ENCODE measurements at regions not wholly inside any gene's neighbourhood (a gene's known extent, or its start where the extent isn't known, plus 50 kb on each side); places are given as distances from the start of the nearest gene placed in this dataset.
A peak's percentile ranks its signal among the peaks of the same experiment; 100 is the strongest.
"Not testable (repeated sequence)": the region's sequence is repeated elsewhere in the genome, so short reads cannot be mapped to it uniquely, and the experiment has no call there.

- no peak overlapping the region for H3K27ac ChIP-seq
- no peak overlapping the region for H3K4me2 ChIP-seq (ENCODE audit: low read length)
- no peak overlapping the region for H3K4me3 ChIP-seq (ENCODE audit: low read depth, low read length)
- no peaks in the 10 kb centered on the region for H3K27me3 ChIP-seq (ENCODE audit: control insufficient read depth, insufficient read depth, low read length)
- no peaks in the 10 kb centered on the region for H3K9me3 ChIP-seq (ENCODE audit: control insufficient read depth, low read length)
- TF ChIP-seq CTCF (IDR thresholded peaks at IDR 0.05) = no peak
- no peak overlapping the region for H2AFZ ChIP-seq
- H3K36me3 ChIP-seq (ENCODE audit: control insufficient read depth, insufficient read depth, low read length) = no peaks in the 10 kb centered on the region
- H3K9ac ChIP-seq = no peak overlapping the region
- H3K4me1 ChIP-seq = no peaks in the 10 kb centered on the region
- H3K79me2 ChIP-seq = no peaks in the 10 kb centered on the region
These were observed 104.5 kb upstream of the PCLO start for GRCh38 chr7:83267141-83267631.

- H3K27me3 ChIP-seq (ENCODE audit: control insufficient read depth, insufficient read depth, low read length); H3K27ac ChIP-seq; H3K4me2 ChIP-seq (ENCODE audit: low read length); H3K9ac ChIP-seq; H3K36me3 ChIP-seq (ENCODE audit: control insufficient read depth, insufficient read depth, low read length); H3K4me3 ChIP-seq (ENCODE audit: low read depth, low read length); H3K9me3 ChIP-seq (ENCODE audit: control insufficient read depth, low read length); H2AFZ ChIP-seq; H3K4me1 ChIP-seq; H3K79me2 ChIP-seq: not testable (repeated sequence)
These were observed 100.9 kb upstream of the PCLO start for GRCh38 chr7:83263442-83264034.

GRCh38 chr7:83259064-83259463 lies 96.4 kb upstream of the PCLO start:
- H3K27me3 ChIP-seq (ENCODE audit: control insufficient read depth, insufficient read depth, low read length) = no peaks in the 10 kb centered on the region

DNA sequence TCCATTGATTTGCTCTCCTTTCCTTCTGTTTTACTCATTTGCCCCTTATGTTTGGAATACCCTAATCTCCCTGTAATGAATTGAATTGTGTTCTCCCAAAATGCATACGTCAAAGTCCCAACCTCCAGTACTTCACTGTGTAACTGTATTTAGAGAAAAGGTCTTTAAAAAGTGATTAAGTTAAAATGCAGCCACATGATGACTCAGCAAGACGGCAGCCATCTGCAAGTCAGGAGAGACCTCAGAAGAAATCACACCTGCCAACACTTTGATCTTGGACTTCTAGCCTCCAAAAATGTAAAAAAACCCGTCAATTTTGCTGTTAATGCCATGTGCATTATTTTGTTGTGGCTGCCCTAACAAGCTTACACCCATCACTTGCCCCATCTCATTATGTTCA lies 85.3 kb upstream of the PCLO start:
- Histone ChIP-seq H3K79me2 (no peaks in the 10 kb centered on the region), H3K4me1 (no peaks in the 10 kb centered on the region), H3K27ac (no peak overlapping the region), H2AFZ (no peak overlapping the region), H3K27me3 (ENCODE audit: control insufficient read depth, insufficient read depth, low read length) (no peaks in the 10 kb centered on the region), H3K36me3 (ENCODE audit: control insufficient read depth, insufficient read depth, low read length) (peaks cover 3% of the 10 kb centered on the region), H3K4me2 (ENCODE audit: low read length) (no peak overlapping the region), H3K9me3 (ENCODE audit: control insufficient read depth, low read length) (no peaks in the 10 kb centered on the region), H3K9ac (no peak overlapping the region), H3K4me3 (ENCODE audit: low read depth, low read length) (no peak overlapping the region)
- TF ChIP-seq CTCF (IDR thresholded peaks at IDR 0.05) = no peak

More at GRCh38 chr7:83259064-83259463, 96.4 kb upstream of the PCLO start:
- Histone ChIP-seq H3K4me3 (ENCODE audit: low read depth, low read length) (no peak overlapping the region), H3K9ac (no peak overlapping the region), H3K4me1 (no peaks in the 10 kb centered on the region), H3K4me2 (ENCODE audit: low read length) (no peak overlapping the region), H2AFZ (no peak overlapping the region), H3K27ac (no peak overlapping the region), H3K36me3 (ENCODE audit: control insufficient read depth, insufficient read depth, low read length) (no peaks in the 10 kb centered on the region), H3K9me3 (ENCODE audit: control insufficient read depth, low read length) (no peaks in the 10 kb centered on the region), H3K79me2 (no peaks in the 10 kb centered on the region)
- TF ChIP-seq CTCF (IDR thresholded peaks at IDR 0.05) = no peak

DNA sequence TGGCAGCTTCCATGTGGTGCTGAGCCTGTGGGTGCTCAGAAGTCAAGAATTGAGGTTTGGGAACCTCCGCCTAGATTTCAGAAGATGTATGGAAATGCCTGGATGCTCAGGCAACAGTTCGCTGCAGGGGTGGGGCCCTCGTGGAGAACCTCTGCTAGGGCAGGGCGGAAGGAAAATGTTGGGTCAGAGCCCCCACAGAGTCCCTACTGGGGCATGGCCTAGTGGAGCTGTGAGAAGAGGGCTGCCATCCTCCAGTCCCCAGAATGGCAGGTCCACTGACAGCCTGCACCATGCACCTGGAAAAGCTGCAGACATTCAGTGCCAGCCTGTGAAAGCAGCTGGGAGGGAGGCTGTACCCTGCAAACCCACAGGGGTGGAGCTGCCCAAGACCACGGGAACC lies 56.5 kb upstream of the PCLO start:
- not testable (repeated sequence) for H3K27ac ChIP-seq; H3K9ac ChIP-seq; H3K79me2 ChIP-seq; H3K36me3 ChIP-seq (ENCODE audit: control insufficient read depth, insufficient read depth, low read length); H3K4me2 ChIP-seq (ENCODE audit: low read length); H3K27me3 ChIP-seq (ENCODE audit: control insufficient read depth, insufficient read depth, low read length); H2AFZ ChIP-seq; H3K4me3 ChIP-seq (ENCODE audit: low read depth, low read length); H3K9me3 ChIP-seq (ENCODE audit: control insufficient read depth, low read length); H3K4me1 ChIP-seq

DNA sequence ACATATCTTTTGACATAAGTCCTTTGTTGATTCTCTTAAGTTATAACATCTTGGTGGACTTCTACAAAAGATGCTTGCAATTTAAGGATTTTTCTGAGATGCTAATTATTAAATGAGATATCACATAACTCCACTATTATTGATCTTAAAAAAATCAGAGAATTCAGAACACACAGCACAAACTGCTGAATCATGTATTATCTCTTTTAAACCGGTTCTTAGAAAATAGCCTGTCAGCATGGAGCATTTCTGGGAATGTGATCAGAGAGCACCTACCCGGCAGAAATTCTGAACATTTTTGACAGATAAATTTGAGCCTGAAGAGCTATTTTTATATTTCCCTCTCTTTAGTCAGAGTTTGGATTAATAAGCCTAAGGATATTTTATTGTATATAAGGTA lies 50.2 kb upstream of the PCLO start:
- no peak overlapping the region for H3K27ac ChIP-seq
- no peak overlapping the region for H3K4me3 ChIP-seq (ENCODE audit: low read depth, low read length)
- H3K79me2 ChIP-seq = no peaks in the 10 kb centered on the region
- no peaks in the 10 kb centered on the region for H3K9me3 ChIP-seq (ENCODE audit: control insufficient read depth, low read length)
- H2AFZ ChIP-seq = peak overlapping the region; percentile 63
- no peak overlapping the region for H3K4me2 ChIP-seq (ENCODE audit: low read length)
- H3K36me3 ChIP-seq (ENCODE audit: control insufficient read depth, insufficient read depth, low read length) = no peaks in the 10 kb centered on the region
- peaks cover 4% of the 10 kb centered on the region for H3K4me1 ChIP-seq
- TF ChIP-seq CTCF (IDR thresholded peaks at IDR 0.05) = no peak
- no peaks in the 10 kb centered on the region for H3K27me3 ChIP-seq (ENCODE audit: control insufficient read depth, insufficient read depth, low read length)
- H3K9ac ChIP-seq = no peak overlapping the region

Data from parathyroid adenoma (tissue), 2 donors.